Head of caudate nucleus (tissue), 42 donors: ENCODE measurements at regions not wholly inside any gene's neighbourhood (a gene's known extent, or its start where the extent isn't known, plus 50 kb on each side); places are given as distances from the start of the nearest gene placed in this dataset.

ENCODE experiments used
- DNase-seq, 42 donors: peaks; one replicate each; pipeline versions ENCODE4 v3.0.0 to v3.0.0-alpha.2; 2020 to 2021; ENCODE audit warnings: mixed read lengths in 7 of 42
- intact Hi-C: fragments of 100-400 bp; cut with DNase I; formaldehyde crosslinking; loops from one replicate; pipeline ENCODE4 v1.15.0; 2022

- intact Hi-C loops = no loop called here
- peak in 3 of 42 donors; percentile 4 to 48 (median 4) for DNase-seq
Observed at GRCh38 chr10:128494665-128495064, 368.4 kb upstream of the MKI67 start.

- DNase-seq = no peak
- intact Hi-C loops = no loop called here
Observed at GRCh38 chr10:128497660-128498377, 371.6 kb upstream of the MKI67 start.

- intact Hi-C loops = no loop called here
- DNase-seq = no peak
Observed at GRCh38 chr10:128498378-128498730, 372.1 kb upstream of the MKI67 start.

- no peak for DNase-seq
- intact Hi-C loops = no loop called here
Observed at GRCh38 chr10:128498746-128499145, 372.5 kb upstream of the MKI67 start.

- intact Hi-C loops = no loop called here
Observed at GRCh38 chr10:128499486-128499885, 373.3 kb upstream of the MKI67 start.

GRCh38 chr10:128499956-128500355 is 373.7 kb upstream of the MKI67 start:
- intact Hi-C loops = no loop called here
- no peak for DNase-seq

More at GRCh38 chr10:128499486-128499885, 373.3 kb upstream of the MKI67 start:
- DNase-seq = no peak

- no peak for DNase-seq
- intact Hi-C loops = no loop called here
Observed at GRCh38 chr10:128500642-128501041, 374.4 kb upstream of the MKI67 start.

GRCh38 chr10:128505346-128505745 is 379.1 kb upstream of the MKI67 start:
- intact Hi-C loops = no loop called here
- no peak for DNase-seq

GRCh38 chr10:128506423-128506822 is 380.2 kb upstream of the MKI67 start:
- no peak for DNase-seq
- intact Hi-C loops = no loop called here

GRCh38 chr10:128507066-128507465 is 380.8 kb upstream of the MKI67 start:
- intact Hi-C loops = no loop called here
- no peak for DNase-seq

GRCh38 chr10:128511284-128511683 is 385.1 kb upstream of the MKI67 start:
- intact Hi-C loops = no loop called here
- no peak for DNase-seq

- intact Hi-C loops = no loop called here
- no peak for DNase-seq
Observed at GRCh38 chr10:128512767-128513166, 386.5 kb upstream of the MKI67 start.

- intact Hi-C loops = no loop called here
- no peak for DNase-seq
Observed at GRCh38 chr10:128514536-128514935, 388.3 kb upstream of the MKI67 start.

GRCh38 chr10:128516180-128516579 is 390.0 kb upstream of the MKI67 start:
- DNase-seq = no peak
- intact Hi-C loops = no loop called here

- intact Hi-C loops = no loop called here
- DNase-seq = no peak
Observed at GRCh38 chr10:128517167-128517566, 390.9 kb upstream of the MKI67 start.

GRCh38 chr10:128518000-128518399 is 391.8 kb upstream of the MKI67 start:
- intact Hi-C loops = no loop called here
- DNase-seq = no peak

GRCh38 chr10:128519581-128519980 is 393.4 kb upstream of the MKI67 start:
- intact Hi-C loops = no loop called here
- DNase-seq = no peak

- intact Hi-C loops = no loop called here
- no peak for DNase-seq
Observed at GRCh38 chr10:128520211-128520815, 394.1 kb upstream of the MKI67 start.

- no peak for DNase-seq
- intact Hi-C loops = no loop called here
Observed at GRCh38 chr10:128522551-128523308, 396.5 kb upstream of the MKI67 start.

GRCh38 chr10:128525444-128525843 is 399.2 kb upstream of the MKI67 start:
- intact Hi-C loops = no loop called here
- DNase-seq = no peak
